Lower lobe of right lung (tissue), 2 donors: ENCODE measurements at regions not wholly inside any gene's neighbourhood (a gene's known extent, or its start where the extent isn't known, plus 50 kb on each side); places are given as distances from the start of the nearest gene placed in this dataset.

Experiments
- ATAC-seq, 2 donors: fragments of 200-7000 bp; cut with Tn5 transposase; one replicate each; pipeline ENCODE4 v1.9.1; 2020 to 2022; ENCODE audit warnings: mild to moderate bottlenecking in 2 of 2, moderate library complexity in 2 of 2
- DNase-seq: peaks from one replicate; pipeline ENCODE4 v3.0.0-alpha.2; 2020
- H3K27ac ChIP-seq: fragments of 200-600 bp; one replicate; pipeline ENCODE4 v1.8.0; 2022
- H3K27me3 ChIP-seq: fragments of 200-600 bp; one replicate; pipeline ENCODE4 v1.8.0; 2022; ENCODE audit warnings: low read depth
- H3K36me3 ChIP-seq: fragments of 200-600 bp; one replicate; pipeline ENCODE4 v1.8.0; 2022; ENCODE audit warnings: mild to moderate bottlenecking
- H3K4me1 ChIP-seq: fragments of 200-600 bp; one replicate; pipeline ENCODE4 v1.8.0; 2022
- H3K4me3 ChIP-seq: fragments of 200-600 bp; one replicate; pipeline ENCODE4 v1.8.0; 2022; ENCODE audit warnings: mild to moderate bottlenecking
- H3K9me3 ChIP-seq: fragments of 200-600 bp; one replicate; pipeline ENCODE4 v1.8.0; 2022
- CTCF ChIP-seq: fragments of 200-600 bp; IDR thresholded peaks from one replicate; pipeline ENCODE4 v1.8.0; 2022; ENCODE audit warnings: antibody characterized with exemption, mild to moderate bottlenecking
- intact Hi-C: fragments of 100-400 bp; cut with DNase I; formaldehyde crosslinking; loops from one replicate; pipeline ENCODE4 v1.11.0; 2022
- donor health status: DM: no; HTN: yes; CAD: no; lungs with severe emphysema.

GRCh38 chr21:38667291-38667870, 138.3 kb upstream of the ETS2 start:
- TF ChIP-seq CTCF, result no peak
- no peak for ATAC-seq
- Histone ChIP-seq H3K4me3 (no peak overlapping the region), H3K27me3 (peaks cover 6% of the 10 kb centered on the region), H3K4me1 (no peaks in the 10 kb centered on the region), H3K36me3 (no peaks in the 10 kb centered on the region), H3K9me3 (no peaks in the 10 kb centered on the region), H3K27ac (no peak overlapping the region)
- no peak for DNase-seq
- intact Hi-C loops, result no loop called here

GRCh38 chr21:38668067-38668466, 137.7 kb upstream of the ETS2 start:
- intact Hi-C loops, result no loop called here
- H3K27ac ChIP-seq, result no peak overlapping the region
- no peaks in the 10 kb centered on the region for H3K4me1 ChIP-seq
- H3K36me3 ChIP-seq, result no peaks in the 10 kb centered on the region
- no peak overlapping the region for H3K4me3 ChIP-seq
- TF ChIP-seq CTCF, result no peak
- no peak for DNase-seq
- no peaks in the 10 kb centered on the region for H3K9me3 ChIP-seq
- H3K27me3 ChIP-seq, result peaks cover 4% of the 10 kb centered on the region
- ATAC-seq, result no peak

- Histone ChIP-seq H3K4me3 (no peak overlapping the region), H3K36me3 (no peaks in the 10 kb centered on the region), H3K9me3 (no peaks in the 10 kb centered on the region), H3K4me1 (no peaks in the 10 kb centered on the region), H3K27me3 (no peaks in the 10 kb centered on the region), H3K27ac (no peak overlapping the region)
- TF ChIP-seq CTCF, result no peak
- DNase-seq, result no peak
- no peak for ATAC-seq
- intact Hi-C loops, result no loop called here
Measured at GRCh38 chr21:38668541-38668940, 137.2 kb upstream of the ETS2 start.

- DNase-seq (no peak), ATAC-seq (no peak)
- no peak overlapping the region for H3K4me3 ChIP-seq
- no peaks in the 10 kb centered on the region for H3K4me1 ChIP-seq
- H3K27ac ChIP-seq, result no peak overlapping the region
- peak; percentile 35 for TF ChIP-seq CTCF
- H3K36me3 ChIP-seq, result no peaks in the 10 kb centered on the region
- intact Hi-C loops, result no loop called here
- H3K27me3 ChIP-seq, result no peaks in the 10 kb centered on the region
- no peaks in the 10 kb centered on the region for H3K9me3 ChIP-seq
Measured at GRCh38 chr21:38669186-38669585, 136.5 kb upstream of the ETS2 start.

GRCh38 chr21:38670861-38671260, 134.9 kb upstream of the ETS2 start:
- no peak for TF ChIP-seq CTCF
- intact Hi-C loops, result no loop called here

GRCh38 chr21:38671773-38672172, 134.0 kb upstream of the ETS2 start:
- DNase-seq, result no peak
- Histone ChIP-seq H3K4me3 (no peak overlapping the region), H3K27me3 (peaks cover 6% of the 10 kb centered on the region), H3K36me3 (no peaks in the 10 kb centered on the region), H3K4me1 (no peaks in the 10 kb centered on the region), H3K27ac (no peak overlapping the region), H3K9me3 (no peaks in the 10 kb centered on the region)
- no peak for ATAC-seq
- intact Hi-C loops, result no loop called here
- no peak for TF ChIP-seq CTCF

More at GRCh38 chr21:38670861-38671260, 134.9 kb upstream of the ETS2 start:
- Histone ChIP-seq H3K4me3 (no peak overlapping the region), H3K36me3 (no peaks in the 10 kb centered on the region), H3K4me1 (no peaks in the 10 kb centered on the region), H3K27ac (no peak overlapping the region), H3K9me3 (no peaks in the 10 kb centered on the region), H3K27me3 (no peaks in the 10 kb centered on the region)
- ATAC-seq (no peak), DNase-seq (no peak)
